Activated CD4-positive, alpha-beta T cell treated with anti-CD3 and anti-CD28 coated beads, Interleukin-2, amount 50 U/mL, for 4 hours (primary cell): ENCODE measurements at regions not wholly inside any gene's neighbourhood (a gene's known extent, or its start where the extent isn't known, plus 50 kb on each side); places are given as distances from the start of the nearest gene placed in this dataset.

ENCODE experiments used
- DNase-seq, 2 experiments: peaks; one replicate each; pipeline ENCODE4 v3.0.0-alpha.2; 2020

GRCh38 chr2:111678161-111678560, 205.8 kb downstream of the ANAPC1 start:
- no peak for DNase-seq

GRCh38 chr2:111678651-111679050, 205.3 kb downstream of the ANAPC1 start:
- no peak for DNase-seq

GRCh38 chr2:111679202-111679601, 204.8 kb downstream of the ANAPC1 start:
- no peak for DNase-seq

GRCh38 chr2:111684611-111685010, 199.4 kb downstream of the ANAPC1 start:
- no peak for DNase-seq

- DNase-seq = no peak
Observed at GRCh38 chr2:111685342-111685741, 198.7 kb downstream of the ANAPC1 start.

- DNase-seq = no peak
Observed at GRCh38 chr2:111686994-111687393, 197.0 kb downstream of the ANAPC1 start.

- no peak for DNase-seq
Observed at GRCh38 chr2:111687911-111688310, 196.1 kb downstream of the ANAPC1 start.

- no peak for DNase-seq
Observed at GRCh38 chr2:111688482-111688881, 195.5 kb downstream of the ANAPC1 start.

GRCh38 chr2:111689174-111689573, 194.8 kb downstream of the ANAPC1 start:
- DNase-seq = no peak

- no peak for DNase-seq
Observed at GRCh38 chr2:111689941-111690340, 194.1 kb downstream of the ANAPC1 start.

- no peak for DNase-seq
Observed at GRCh38 chr2:111691164-111691875, 192.7 kb downstream of the ANAPC1 start.

GRCh38 chr2:111692311-111692710, 191.7 kb downstream of the ANAPC1 start:
- no peak for DNase-seq

GRCh38 chr2:111694700-111695101, 189.3 kb downstream of the ANAPC1 start:
- no peak for DNase-seq

- no peak for DNase-seq
Observed at GRCh38 chr2:111695441-111696007, 188.5 kb downstream of the ANAPC1 start.

- no peak for DNase-seq
Observed at GRCh38 chr2:111696226-111696625, 187.8 kb downstream of the ANAPC1 start.

GRCh38 chr2:111697560-111697959, 186.4 kb downstream of the ANAPC1 start:
- DNase-seq = no peak

- DNase-seq = no peak
Observed at GRCh38 chr2:111698089-111698488, 185.9 kb downstream of the ANAPC1 start.

GRCh38 chr2:111698743-111699554, 185.0 kb downstream of the ANAPC1 start:
- DNase-seq = peak; percentile 34 to 40

GRCh38 chr2:111701266-111701665, 182.7 kb downstream of the ANAPC1 start:
- no peak for DNase-seq

GRCh38 chr2:111701798-111702118, 182.2 kb downstream of the ANAPC1 start:
- no peak for DNase-seq

- peak; percentile 40 to 42 for DNase-seq
Observed at GRCh38 chr2:111702119-111702803, 181.7 kb downstream of the ANAPC1 start.

- DNase-seq = no peak
Observed at GRCh38 chr2:111702804-111703196, 181.2 kb downstream of the ANAPC1 start.

GRCh38 chr2:111703759-111704158, 180.2 kb downstream of the ANAPC1 start:
- no peak for DNase-seq

- DNase-seq = no peak
Observed at GRCh38 chr2:111704246-111704645, 179.7 kb downstream of the ANAPC1 start.
